ENCODE measurements at regions not wholly inside any gene's neighbourhood (a gene's known extent, or its start where the extent isn't known, plus 50 kb on each side); places are given as distances from the start of the nearest gene placed in this dataset.

- peaks cover 3% of the 10 kb centered on the region for H3K27me3 Mint-ChIP-seq (ENCODE audit: low read depth, unreplicated experiment)
- FAIRE-seq (no peak), DNase-seq (ENCODE audit: low read depth) (no peak)
- H2AFZ ChIP-seq (ENCODE audit: low read depth, low read length): no peak overlapping the region
- no peaks in the 10 kb centered on the region for H3K4me1 Mint-ChIP-seq (ENCODE audit: low read depth, unreplicated experiment)
- no peaks in the 10 kb centered on the region for H3K36me3 Mint-ChIP-seq (ENCODE audit: low read depth, unreplicated experiment)
- no peaks in the 10 kb centered on the region for H3K9me3 ChIP-seq (ENCODE audit: insufficient read depth, low read depth, low read length)
- H3K36me3 ChIP-seq (ENCODE audit: insufficient read depth, low read length): no peaks in the 10 kb centered on the region
- H3K27ac Mint-ChIP-seq (ENCODE audit: unreplicated experiment): no peak overlapping the region
- no peak for TF ChIP-seq CTCF (IDR thresholded peaks at IDR 0.05; ENCODE audit: insufficient read depth, low read depth, low read length)
- TF ChIP-seq EZH2 (IDR thresholded peaks at IDR 0.05; ENCODE audit: insufficient read depth, low read length): no peak
- H3K27ac ChIP-seq (ENCODE audit: low read depth, low read length): no peak overlapping the region
- no peaks in the 10 kb centered on the region for H3K27me3 ChIP-seq (ENCODE audit: insufficient read depth, low read length)
- no peaks in the 10 kb centered on the region for H3K4me1 ChIP-seq (ENCODE audit: insufficient read depth, low read length)
- H3K9me3 Mint-ChIP-seq (ENCODE audit: unreplicated experiment): no peaks in the 10 kb centered on the region
- no peak overlapping the region for H3K4me3 ChIP-seq (ENCODE audit: insufficient read depth, low read depth, low read length)
- no peak overlapping the region for H3K4me2 ChIP-seq (ENCODE audit: low read length)
- no peaks in the 10 kb centered on the region for H4K20me1 ChIP-seq (ENCODE audit: insufficient read depth, low read length)
- no peak overlapping the region for H3K9ac ChIP-seq (ENCODE audit: low read length)
- no peaks in the 10 kb centered on the region for H3K79me2 ChIP-seq (ENCODE audit: insufficient read depth, low read length)
- no peak overlapping the region for H3K4me3 Mint-ChIP-seq (ENCODE audit: unreplicated experiment)
These were observed 110.6 kb upstream of the PTPRK start for GRCh38 chr6:128631031-128631430.

GRCh38 chr6:128630213-128630612 lies 109.8 kb upstream of the PTPRK start:
- H3K27ac ChIP-seq (ENCODE audit: low read depth, low read length): no peak overlapping the region
- Mint-ChIP-seq H3K9me3 (ENCODE audit: unreplicated experiment) (no peaks in the 10 kb centered on the region), H3K4me3 (ENCODE audit: unreplicated experiment) (no peak overlapping the region), H3K27me3 (ENCODE audit: low read depth, unreplicated experiment) (peaks cover 3% of the 10 kb centered on the region), H3K27ac (ENCODE audit: unreplicated experiment) (no peak overlapping the region), H3K36me3 (ENCODE audit: low read depth, unreplicated experiment) (no peaks in the 10 kb centered on the region), H3K4me1 (ENCODE audit: low read depth, unreplicated experiment) (no peaks in the 10 kb centered on the region)
- H4K20me1 ChIP-seq (ENCODE audit: insufficient read depth, low read length): no peaks in the 10 kb centered on the region
- FAIRE-seq (no peak), DNase-seq (ENCODE audit: low read depth) (no peak)
- TF ChIP-seq EZH2 (IDR thresholded peaks at IDR 0.05; ENCODE audit: insufficient read depth, low read length) (no peak), CTCF (IDR thresholded peaks at IDR 0.05; ENCODE audit: insufficient read depth, low read depth, low read length) (no peak)
- H3K4me1 ChIP-seq (ENCODE audit: insufficient read depth, low read length): no peaks in the 10 kb centered on the region
- H3K4me3 ChIP-seq (ENCODE audit: insufficient read depth, low read depth, low read length): no peak overlapping the region
- H2AFZ ChIP-seq (ENCODE audit: low read depth, low read length): no peak overlapping the region
- no peak overlapping the region for H3K9ac ChIP-seq (ENCODE audit: low read length)
- no peaks in the 10 kb centered on the region for H3K27me3 ChIP-seq (ENCODE audit: insufficient read depth, low read length)
- H3K9me3 ChIP-seq (ENCODE audit: insufficient read depth, low read depth, low read length): no peaks in the 10 kb centered on the region
- H3K36me3 ChIP-seq (ENCODE audit: insufficient read depth, low read length): no peaks in the 10 kb centered on the region
- no peak overlapping the region for H3K4me2 ChIP-seq (ENCODE audit: low read length)
- H3K79me2 ChIP-seq (ENCODE audit: insufficient read depth, low read length): no peaks in the 10 kb centered on the region

GRCh38 chr6:128617285-128617684 lies 96.9 kb upstream of the PTPRK start:
- no peak for DNase-seq (ENCODE audit: low read depth)
- no peaks in the 10 kb centered on the region for H3K27me3 Mint-ChIP-seq (ENCODE audit: low read depth, unreplicated experiment)
- Histone ChIP-seq H4K20me1 (ENCODE audit: insufficient read depth, low read length) (no peaks in the 10 kb centered on the region), H3K4me3 (ENCODE audit: insufficient read depth, low read depth, low read length) (no peak overlapping the region), H2AFZ (ENCODE audit: low read depth, low read length) (no peak overlapping the region), H3K4me1 (ENCODE audit: insufficient read depth, low read length) (no peaks in the 10 kb centered on the region), H3K36me3 (ENCODE audit: insufficient read depth, low read length) (no peaks in the 10 kb centered on the region), H3K9ac (ENCODE audit: low read length) (no peak overlapping the region), H3K27me3 (ENCODE audit: insufficient read depth, low read length) (no peaks in the 10 kb centered on the region), H3K79me2 (ENCODE audit: insufficient read depth, low read length) (no peaks in the 10 kb centered on the region), H3K4me2 (ENCODE audit: low read length) (no peak overlapping the region), H3K9me3 (ENCODE audit: insufficient read depth, low read depth, low read length) (no peaks in the 10 kb centered on the region), H3K27ac (ENCODE audit: low read depth, low read length) (no peak overlapping the region)
- H3K9me3 Mint-ChIP-seq (ENCODE audit: unreplicated experiment): peaks cover 2% of the 10 kb centered on the region
- H3K36me3 Mint-ChIP-seq (ENCODE audit: low read depth, unreplicated experiment): no peaks in the 10 kb centered on the region
- no peak for FAIRE-seq
- peaks cover 1% of the 10 kb centered on the region for H3K4me1 Mint-ChIP-seq (ENCODE audit: low read depth, unreplicated experiment)
- no peak for TF ChIP-seq EZH2 (IDR thresholded peaks at IDR 0.05; ENCODE audit: insufficient read depth, low read length)
- no peak for TF ChIP-seq CTCF (IDR thresholded peaks at IDR 0.05; ENCODE audit: insufficient read depth, low read depth, low read length)
- no peak overlapping the region for H3K4me3 Mint-ChIP-seq (ENCODE audit: unreplicated experiment)
- H3K27ac Mint-ChIP-seq (ENCODE audit: unreplicated experiment): no peak overlapping the region
